PC-9 (cell line): ENCODE measurements at regions not wholly inside any gene's neighbourhood (a gene's known extent, or its start where the extent isn't known, plus 50 kb on each side); places are given as distances from the start of the nearest gene placed in this dataset.

ENCODE experiments used
- CTCF ChIP-seq: fragments of 200-600 bp; sonication (generic); conservative IDR thresholded peaks from 2 replicates; pipeline ENCODE4 v1.6.1; 2017; ENCODE audit warnings: mixed run types, antibody characterized with exemption, mild to moderate bottlenecking, moderate library complexity
- EZH2 ChIP-seq: fragments of 200-600 bp; sonication (generic); IDR thresholded peaks from 2 replicates; pipeline ENCODE4 v1.8.0; 2017; ENCODE audit warnings: antibody characterized with exemption, low read depth

- TF ChIP-seq CTCF (no peak), EZH2 (no peak)
Observed at GRCh38 chr1:29433830-29434229, 197.5 kb downstream of the PTPRU start.
